ENCODE measurements at regions not wholly inside any gene's neighbourhood (a gene's known extent, or its start where the extent isn't known, plus 50 kb on each side); places are given as distances from the start of the nearest gene placed in this dataset.

GRCh38 chr2:150138587-150138986, 348.9 kb downstream of the RND3 start:
- TF ChIP-seq CTCF (IDR thresholded peaks at IDR 0.05; ENCODE audit: low read depth, low read length) = no peak
- no peak for TF ChIP-seq EZH2phosphoT487 (IDR thresholded peaks at IDR 0.05; ENCODE audit: low read depth)
